Psoas muscle (tissue), 7 donors: ENCODE measurements at regions not wholly inside any gene's neighbourhood (a gene's known extent, or its start where the extent isn't known, plus 50 kb on each side); places are given as distances from the start of the nearest gene placed in this dataset.
"Not testable (repeated sequence)": the region's sequence is repeated elsewhere in the genome, so short reads cannot be mapped to it uniquely, and the experiment has no call there.

ENCODE experiments used
- ATAC-seq, 4 donors: fragments of 200-7000 bp; cut with Tn5 transposase; one replicate each; pipeline ENCODE4 v1.9.1; 2020; ENCODE audit warnings: moderate library complexity in 3 of 4, mild to moderate bottlenecking in 2 of 4
- DNase-seq, 2 donors: peaks; one replicate each; pipeline ENCODE4 v3.0.0-alpha.2; 2020
- H3K27ac ChIP-seq: fragments of 200-600 bp; one replicate; pipeline ENCODE4 v1.8.0; 2022
- H3K27me3 ChIP-seq, 3 donors: fragments of 200-600 bp in 1 of 3; one replicate each; pipeline versions ENCODE4 v1.6.1 to v1.8.0; 2013 to 2022; ENCODE audit warnings: low read length in 2 of 3, mild to moderate bottlenecking in 2 of 3, moderate library complexity in 1 of 3; ENCODE audit not compliant: insufficient read depth in 3 of 3
- H3K36me3 ChIP-seq, 2 donors: fragments of 200-600 bp in 1 of 2; one replicate each; pipeline versions ENCODE4 v1.6.1 to v1.8.0; 2013 to 2022; ENCODE audit warnings: low read depth in 1 of 2, mild to moderate bottlenecking in 1 of 2, moderate library complexity in 1 of 2; ENCODE audit not compliant: insufficient read depth in 1 of 2
- H3K4me1 ChIP-seq: fragments of 200-600 bp; one replicate; pipeline ENCODE4 v1.8.0; 2022
- H3K4me3 ChIP-seq: fragments of 200-600 bp; one replicate; pipeline ENCODE4 v1.8.0; 2022; ENCODE audit warnings: mild to moderate bottlenecking
- H3K9me3 ChIP-seq: fragments of 200-600 bp; one replicate; pipeline ENCODE4 v1.8.0; 2022
- CTCF ChIP-seq: fragments of 200-600 bp; IDR thresholded peaks from one replicate; pipeline ENCODE4 v1.8.0; 2022; ENCODE audit warnings: antibody characterized with exemption
- WGBS, 3 donors: extraction: QIAGEN DNeasy Blood & Tissue Kit; methylation state at CpG; one replicate each; pipeline versions ENCODE4 v1.1.6 to v1.1.7; 2013; 5-methylcytosine and 5-hydroxymethylcytosine counted together
- intact Hi-C, 2 donors: fragments of 100-400 bp; cut with DNase I; formaldehyde crosslinking; loops; one replicate each; pipeline versions ENCODE4 v1.11.0 to v1.14.2; 2022
- donor health status: healthy with polysubstance abuse.
- donor health status: DM: no; HTN: no; CAD: no; lungs with moderate emphysema.
- donor health status: Bipolar disorder and iron deficiency.
- donor health status: healthy.
- donor health status: DM: yes; HTN: yes; CAD: no.
- donor health status: DM: no; HTN: no; CAD: no.
- donor health status: DM: yes; HTN: yes; CAD: no.

- no peak overlapping the region for H3K27ac ChIP-seq
- no peaks in the 10 kb centered on the region for H3K9me3 ChIP-seq
- 74 to 81% (median 80%) methylated on average over 2 of the region's 2 CpGs for WGBS, 3 donors
- H3K27me3 ChIP-seq, result no peaks in the 10 kb centered on the region
- H3K4me1 ChIP-seq, result no peaks in the 10 kb centered on the region
- no peak overlapping the region for H3K4me3 ChIP-seq
- DNase-seq (no peak), ATAC-seq (no peak)
- H3K36me3 ChIP-seq, result no peaks in the 10 kb centered on the region
- intact Hi-C loops, result no loop called here
- no peak for TF ChIP-seq CTCF
Measured at GRCh38 chr1:198959676-198960075, 320.8 kb downstream of the PTPRC start.

DNA sequence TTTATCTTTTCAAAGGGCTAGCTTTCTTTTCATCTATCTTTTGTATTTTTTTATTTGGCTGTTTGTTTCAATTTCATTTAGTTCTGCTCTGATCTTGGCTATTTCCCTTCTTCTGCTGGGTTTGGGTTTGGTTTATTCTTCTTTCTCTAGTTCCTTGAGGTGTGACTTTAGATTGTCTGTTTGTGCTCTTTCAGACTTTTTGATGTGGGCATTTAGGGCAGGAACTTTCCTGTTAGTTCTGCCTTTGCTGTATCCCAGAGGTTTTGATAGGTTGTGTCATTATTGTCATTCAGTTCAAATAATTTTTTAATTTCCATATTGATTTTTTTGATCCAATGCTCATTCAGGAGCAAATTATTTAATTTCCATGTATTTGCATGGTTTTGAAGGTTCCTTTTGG is 325.0 kb downstream of the PTPRC start:
- intact Hi-C loops, result not testable (repeated sequence)

DNA sequence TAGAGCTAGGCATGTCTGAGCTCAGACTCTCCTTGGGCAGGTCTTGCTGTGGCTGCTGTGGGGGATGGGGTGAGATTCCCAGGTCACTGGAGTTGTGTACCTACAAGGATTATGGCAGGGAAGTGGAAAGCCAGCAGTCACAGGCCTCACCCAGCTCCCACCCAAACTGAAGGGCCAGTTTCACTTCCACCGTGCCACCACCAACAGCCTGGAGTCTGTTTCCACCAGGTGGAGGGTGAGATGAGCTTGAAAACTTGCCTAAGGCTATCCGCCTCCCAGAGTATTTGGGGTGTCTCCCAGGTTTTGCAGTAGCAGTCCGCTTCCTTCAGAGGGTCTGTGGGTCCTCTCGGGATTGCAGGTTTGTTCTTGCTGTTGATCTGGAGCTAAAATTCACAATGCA is 327.7 kb downstream of the PTPRC start:
- ATAC-seq (no peak), DNase-seq (no peak)
- Histone ChIP-seq H3K4me3 (no peak overlapping the region), H3K4me1 (no peaks in the 10 kb centered on the region), H3K27ac (no peak overlapping the region), H3K27me3 (no peaks in the 10 kb centered on the region), H3K9me3 (no peaks in the 10 kb centered on the region), H3K36me3 (no peaks in the 10 kb centered on the region)
- 93 to 97% (median 95%) methylated on average over 4 of the region's 4 CpGs for WGBS, 3 donors
- TF ChIP-seq CTCF, result no peak
- intact Hi-C loops, result no loop called here

More for the DNA sequence above, 325.0 kb downstream of the PTPRC start:
- not testable (repeated sequence) for DNase-seq, H3K9me3 ChIP-seq, ATAC-seq, H3K4me3 ChIP-seq, H3K27me3 ChIP-seq, H3K4me1 ChIP-seq, H3K27ac ChIP-seq, H3K36me3 ChIP-seq

DNA sequence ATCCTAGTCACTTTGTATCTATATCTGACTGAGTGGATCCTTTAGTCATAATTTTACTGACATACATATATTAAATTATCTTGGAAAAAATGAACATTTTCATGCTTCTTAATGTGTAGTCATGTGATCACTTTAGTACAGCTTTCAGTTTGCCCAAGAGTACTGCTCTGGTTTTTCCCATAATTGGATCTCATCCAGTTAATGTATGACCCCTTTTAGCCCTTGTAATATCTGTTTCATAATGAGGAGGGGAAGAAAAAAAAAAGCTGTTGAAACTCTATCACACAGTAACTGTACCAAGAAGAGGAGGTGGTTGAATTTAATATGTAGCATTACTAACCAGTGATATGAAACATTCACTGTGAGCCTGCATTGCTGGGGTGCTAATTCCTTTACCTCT is 328.7 kb downstream of the PTPRC start:
- TF ChIP-seq CTCF, result no peak
- no peak overlapping the region for H3K4me3 ChIP-seq
- intact Hi-C loops, result no loop called here
- ATAC-seq (no peak), DNase-seq (no peak)
- H3K36me3 ChIP-seq, result no peaks in the 10 kb centered on the region
- H3K9me3 ChIP-seq, result no peaks in the 10 kb centered on the region
- H3K27me3 ChIP-seq, result no peaks in the 10 kb centered on the region
- H3K4me1 ChIP-seq, result no peaks in the 10 kb centered on the region
- no peak overlapping the region for H3K27ac ChIP-seq

- 95 to 98% (median 97%) methylated on average over 2 of the region's 2 CpGs for WGBS, 3 donors
- intact Hi-C loops, result no loop called here
- no peak for TF ChIP-seq CTCF
Measured at GRCh38 chr1:198968866-198969265, 330.0 kb downstream of the PTPRC start.

More at GRCh38 chr1:198968866-198969265, 330.0 kb downstream of the PTPRC start:
- Histone ChIP-seq H3K27ac (no peak overlapping the region), H3K4me3 (no peak overlapping the region), H3K4me1 (no peaks in the 10 kb centered on the region), H3K9me3 (no peaks in the 10 kb centered on the region), H3K36me3 (no peaks in the 10 kb centered on the region), H3K27me3 (no peaks in the 10 kb centered on the region)
- no peak for DNase-seq
- ATAC-seq, result no peak
